Brain microvascular endothelial cell (primary cell): ENCODE measurements at regions not wholly inside any gene's neighbourhood (a gene's known extent, or its start where the extent isn't known, plus 50 kb on each side); places are given as distances from the start of the nearest gene placed in this dataset.

Source experiments
- DNase-seq: peaks from one replicate; pipeline ENCODE4 v3.0.0-alpha.2; 2020
- H3K27ac ChIP-seq: fragments of 250-450 bp; sonication (Bioruptor Pico); 2 replicates; pipeline ENCODE4 v1.5.1; 2020; ENCODE audit warnings: mild to moderate bottlenecking, moderate library complexity
- H3K27me3 ChIP-seq: fragments of 250-450 bp; sonication (Bioruptor Pico); replicated peaks from 2 replicates; pipeline ENCODE4 v1.5.1; 2020; ENCODE audit warnings: mild to moderate bottlenecking
- H3K36me3 ChIP-seq: fragments of 250-450 bp; sonication (Bioruptor Pico); replicated peaks from 2 replicates; pipeline ENCODE4 v1.5.1; 2020; ENCODE audit warnings: mild to moderate bottlenecking
- H3K4me3 ChIP-seq: 2 replicates; pipeline ENCODE4 v1.5.1; 2011; ENCODE audit warnings: low read depth, mild to moderate bottlenecking, control low read depth, low read length, moderate library complexity
- in situ Hi-C: cut with HindIII; loops from 2 replicates; pipeline ENCODE4 v1.10.0; 2017; ENCODE audit warnings: low sequenced_read_pairs, low pct_ligation_motif_present
- TF ChIP-seq, protein P1 (sequence below): IDR thresholded peaks from 2 replicates; pipeline ENCODE4 v1.5.1; 2011; ENCODE audit warnings: low read depth, mild to moderate bottlenecking, moderate library complexity, low read length, control low read depth, inconsistent platforms; ENCODE audit errors: missing control alignments

DNA sequence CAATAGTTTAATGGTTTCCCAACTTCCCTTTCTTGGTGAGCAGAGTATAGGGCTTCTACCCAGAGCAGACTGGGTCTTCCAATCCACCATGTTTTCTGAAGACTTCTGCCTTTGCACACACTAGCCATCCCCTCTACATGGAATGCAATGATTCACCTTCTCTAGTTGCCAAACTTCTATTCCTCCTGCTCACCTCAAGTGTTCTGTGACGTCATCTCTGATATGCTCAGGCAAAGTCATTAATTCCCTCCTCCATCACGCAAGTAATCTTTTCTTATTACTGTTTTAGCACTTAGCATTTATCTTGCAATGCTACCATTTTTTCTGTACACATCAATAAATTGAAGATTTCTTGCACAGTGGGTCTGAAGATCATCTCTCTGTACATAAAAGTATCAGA, 174.2 kb downstream of the RBM26 start:
- in situ Hi-C loops = no loop called here

GRCh38 chr13:79229761-79230160, 176.3 kb downstream of the RBM26 start:
- H3K4me3 ChIP-seq = no peak overlapping the region
- no peak overlapping the region for H3K27ac ChIP-seq
- H3K36me3 ChIP-seq = no peaks in the 10 kb centered on the region
- DNase-seq = no peak
- in situ Hi-C loops = no loop called here
- TF ChIP-seq, protein P1, sequence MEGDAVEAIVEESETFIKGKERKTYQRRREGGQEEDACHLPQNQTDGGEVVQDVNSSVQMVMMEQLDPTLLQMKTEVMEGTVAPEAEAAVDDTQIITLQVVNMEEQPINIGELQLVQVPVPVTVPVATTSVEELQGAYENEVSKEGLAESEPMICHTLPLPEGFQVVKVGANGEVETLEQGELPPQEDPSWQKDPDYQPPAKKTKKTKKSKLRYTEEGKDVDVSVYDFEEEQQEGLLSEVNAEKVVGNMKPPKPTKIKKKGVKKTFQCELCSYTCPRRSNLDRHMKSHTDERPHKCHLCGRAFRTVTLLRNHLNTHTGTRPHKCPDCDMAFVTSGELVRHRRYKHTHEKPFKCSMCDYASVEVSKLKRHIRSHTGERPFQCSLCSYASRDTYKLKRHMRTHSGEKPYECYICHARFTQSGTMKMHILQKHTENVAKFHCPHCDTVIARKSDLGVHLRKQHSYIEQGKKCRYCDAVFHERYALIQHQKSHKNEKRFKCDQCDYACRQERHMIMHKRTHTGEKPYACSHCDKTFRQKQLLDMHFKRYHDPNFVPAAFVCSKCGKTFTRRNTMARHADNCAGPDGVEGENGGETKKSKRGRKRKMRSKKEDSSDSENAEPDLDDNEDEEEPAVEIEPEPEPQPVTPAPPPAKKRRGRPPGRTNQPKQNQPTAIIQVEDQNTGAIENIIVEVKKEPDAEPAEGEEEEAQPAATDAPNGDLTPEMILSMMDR = no peak
- no peaks in the 10 kb centered on the region for H3K27me3 ChIP-seq

More for the DNA sequence above, 174.2 kb downstream of the RBM26 start:
- no peaks in the 10 kb centered on the region for H3K36me3 ChIP-seq
- TF ChIP-seq, protein P1 = no peak
- H3K27ac ChIP-seq = no peak overlapping the region
- no peaks in the 10 kb centered on the region for H3K27me3 ChIP-seq
- H3K4me3 ChIP-seq = no peak overlapping the region
- DNase-seq = no peak

GRCh38 chr13:79228972-79229371, 177.1 kb downstream of the RBM26 start:
- in situ Hi-C loops = no loop called here
- Histone ChIP-seq H3K4me3 (no peak overlapping the region), H3K27me3 (no peaks in the 10 kb centered on the region), H3K27ac (no peak overlapping the region), H3K36me3 (no peaks in the 10 kb centered on the region)
- DNase-seq = no peak
- TF ChIP-seq, protein P1 = no peak

DNA sequence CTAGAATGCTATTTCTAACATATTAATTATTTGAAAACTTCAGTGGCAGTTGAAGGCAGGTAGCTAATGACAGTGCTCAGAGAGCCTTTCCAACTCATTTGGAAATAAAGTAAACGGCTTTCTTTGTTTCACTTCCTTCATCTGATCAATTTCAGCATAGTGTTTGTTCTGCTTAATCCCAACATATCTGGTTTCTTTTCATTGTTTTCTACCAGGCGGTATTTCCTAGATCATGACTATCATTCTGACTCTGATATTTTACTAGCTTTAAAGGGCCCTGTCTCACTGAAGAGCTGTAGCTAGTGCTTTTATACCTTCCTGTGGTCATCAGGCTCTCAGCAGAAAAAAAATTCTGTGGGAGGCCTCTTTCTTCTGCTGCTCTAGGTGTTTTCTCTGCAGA, 178.6 kb downstream of the RBM26 start:
- no peaks in the 10 kb centered on the region for H3K36me3 ChIP-seq
- no peak for DNase-seq
- H3K27ac ChIP-seq = no peak overlapping the region
- TF ChIP-seq, protein P1 = no peak
- in situ Hi-C loops = no loop called here
- no peak overlapping the region for H3K4me3 ChIP-seq
- no peaks in the 10 kb centered on the region for H3K27me3 ChIP-seq

- in situ Hi-C loops = no loop called here
These were observed 179.1 kb downstream of the RBM26 start for GRCh38 chr13:79226938-79227337.

GRCh38 chr13:79226250-79226649, 179.8 kb downstream of the RBM26 start:
- Histone ChIP-seq H3K27me3 (no peaks in the 10 kb centered on the region), H3K27ac (no peak overlapping the region), H3K36me3 (no peaks in the 10 kb centered on the region), H3K4me3 (no peak overlapping the region)
- TF ChIP-seq, protein P1 = no peak
- in situ Hi-C loops = no loop called here
- no peak for DNase-seq

More at GRCh38 chr13:79226938-79227337, 179.1 kb downstream of the RBM26 start:
- Histone ChIP-seq H3K27ac (no peak overlapping the region), H3K4me3 (no peak overlapping the region), H3K27me3 (no peaks in the 10 kb centered on the region), H3K36me3 (no peaks in the 10 kb centered on the region)
- no peak for DNase-seq
- TF ChIP-seq, protein P1 = no peak
